Thymus (tissue), 11 donors: ENCODE measurements at regions not wholly inside any gene's neighbourhood (a gene's known extent, or its start where the extent isn't known, plus 50 kb on each side); places are given as distances from the start of the nearest gene placed in this dataset.
"Not testable (repeated sequence)": the region's sequence is repeated elsewhere in the genome, so short reads cannot be mapped to it uniquely, and the experiment has no call there.

ENCODE experiments used
- DNase-seq, 9 donors: peaks; one replicate each; pipeline ENCODE4 v3.0.0-alpha.2; 2013; ENCODE audit warnings: low spot score in 9 of 9, low read depth in 6 of 9, missing footprints in 1 of 9
- H3K27ac ChIP-seq, 2 donors: one replicate each; pipeline ENCODE4 v1.5.1; 2013; ENCODE audit warnings: control low read depth in 1 of 2, low read depth in 1 of 2, low read length in 1 of 2, mild to moderate bottlenecking in 1 of 2, moderate library complexity in 1 of 2
- H3K27me3 ChIP-seq, 2 donors: one replicate each; pipeline ENCODE4 v1.5.1; 2013; ENCODE audit warnings: low read length in 1 of 2; ENCODE audit not compliant: control insufficient read depth in 2 of 2, insufficient read depth in 1 of 2
- H3K36me3 ChIP-seq, 2 donors: one replicate each; pipeline ENCODE4 v1.5.1; 2013; ENCODE audit warnings: low read length in 1 of 2, mild to moderate bottlenecking in 1 of 2, moderate library complexity in 1 of 2; ENCODE audit not compliant: control insufficient read depth in 2 of 2, insufficient read depth in 2 of 2
- H3K4me1 ChIP-seq, 2 donors: one replicate each; pipeline ENCODE4 v1.5.1; 2013; ENCODE audit warnings: low read length in 2 of 2; ENCODE audit not compliant: control insufficient read depth in 2 of 2, insufficient read depth in 2 of 2
- H3K4me3 ChIP-seq, 2 donors: one replicate each; pipeline ENCODE4 v1.5.1; 2013; ENCODE audit warnings: low read length in 2 of 2, control low read depth in 1 of 2, mild to moderate bottlenecking in 1 of 2
- H3K9me3 ChIP-seq, 2 donors: one replicate each; pipeline ENCODE4 v1.5.1; 2013; ENCODE audit warnings: low read length in 1 of 2, mild to moderate bottlenecking in 1 of 2; ENCODE audit not compliant: control insufficient read depth in 2 of 2, insufficient read depth in 1 of 2
- WGBS: extraction: QIAGEN DNeasy Blood & Tissue Kit; methylation state at CpG from one replicate; pipeline ENCODE4 v1.1.7; 2013; 5-methylcytosine and 5-hydroxymethylcytosine counted together
- donor health status: healthy.

DNA sequence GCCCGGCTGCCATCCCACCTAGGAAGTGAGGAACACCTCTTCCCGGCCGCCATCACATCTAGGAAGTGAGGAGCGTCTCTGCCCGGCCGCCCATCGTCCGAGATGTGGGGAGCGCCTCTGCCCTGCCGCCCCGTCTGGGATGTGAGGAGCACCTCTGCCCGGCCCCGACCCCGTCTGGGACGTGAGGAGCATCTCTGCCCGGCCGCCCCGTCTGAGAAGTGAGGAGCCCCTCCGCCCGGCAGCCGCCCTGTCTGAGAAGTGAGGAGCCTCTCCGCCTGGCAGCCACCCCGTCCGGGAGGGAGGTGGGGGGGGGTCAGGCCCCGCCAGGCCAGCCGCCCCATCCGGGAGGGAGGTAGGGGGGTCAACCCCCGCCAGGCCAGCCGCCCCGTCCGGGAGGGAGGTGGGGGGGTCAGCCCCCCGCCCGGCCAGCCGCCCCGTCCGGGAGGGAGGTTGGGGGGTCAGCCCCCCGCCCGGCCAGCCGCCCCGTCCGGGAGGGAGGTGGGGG, 330.0 kb downstream of the CBLN1 start:
- not testable (repeated sequence) for H3K4me3 ChIP-seq, DNase-seq, H3K36me3 ChIP-seq, H3K27me3 ChIP-seq, H3K27ac ChIP-seq, H3K4me1 ChIP-seq, H3K9me3 ChIP-seq
- 96% methylated on average over 30 of the region's 41 CpGs for WGBS

DNA sequence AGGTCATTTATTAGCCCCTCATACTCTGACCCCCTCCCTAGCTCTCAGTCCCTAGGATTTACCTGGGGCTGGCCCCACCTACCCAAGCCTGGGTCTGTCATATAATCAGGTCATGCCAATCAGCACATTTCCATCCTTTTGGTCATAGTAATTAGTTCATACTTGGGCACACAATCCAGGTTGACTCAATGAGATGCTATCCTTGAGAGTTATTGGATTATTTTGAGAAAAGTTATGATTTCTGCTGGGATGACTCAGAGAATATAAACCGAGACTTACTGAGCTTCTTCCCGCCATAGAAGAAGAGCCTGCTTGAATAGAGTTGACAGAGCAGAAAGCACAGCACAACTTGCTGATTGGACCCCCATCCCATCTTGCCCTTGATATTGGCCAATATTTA, 331.5 kb downstream of the CBLN1 start:
- Histone ChIP-seq H3K4me1 (no peaks in the 10 kb centered on the region), H3K27ac (no peak overlapping the region), H3K36me3 (no peaks in the 10 kb centered on the region), H3K27me3 (no peaks in the 10 kb centered on the region), H3K9me3 (no peaks in the 10 kb centered on the region), H3K4me3 (no peak overlapping the region)
- WGBS = 95% methylated on average over 2 of the region's 2 CpGs
- no peak for DNase-seq

DNA sequence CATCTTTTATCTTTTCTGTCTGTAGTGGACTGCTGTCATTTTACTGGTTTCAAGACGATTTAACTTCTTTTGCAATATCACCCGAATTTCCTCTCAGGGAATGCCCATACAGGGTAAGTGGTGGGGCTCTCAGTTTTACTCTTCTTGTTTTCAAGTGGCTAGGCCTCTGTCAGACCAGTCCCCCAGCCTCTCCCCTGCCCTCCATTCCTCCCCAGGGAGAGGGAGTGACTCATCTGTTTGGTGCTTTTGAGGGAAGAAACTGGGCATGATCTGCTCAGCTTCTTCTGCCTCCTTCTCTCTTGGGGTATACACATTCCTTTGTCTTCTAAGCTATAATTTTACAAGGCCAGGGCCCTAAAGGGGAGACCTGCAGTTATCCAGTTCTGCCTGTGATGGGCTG, 332.0 kb downstream of the CBLN1 start:
- Histone ChIP-seq H3K4me1 (no peaks in the 10 kb centered on the region), H3K4me3 (no peak overlapping the region), H3K36me3 (no peaks in the 10 kb centered on the region), H3K27me3 (no peaks in the 10 kb centered on the region), H3K27ac (no peak overlapping the region), H3K9me3 (no peaks in the 10 kb centered on the region)
- no peak for DNase-seq
- 83% methylated on average over 2 of the region's 2 CpGs for WGBS

DNA sequence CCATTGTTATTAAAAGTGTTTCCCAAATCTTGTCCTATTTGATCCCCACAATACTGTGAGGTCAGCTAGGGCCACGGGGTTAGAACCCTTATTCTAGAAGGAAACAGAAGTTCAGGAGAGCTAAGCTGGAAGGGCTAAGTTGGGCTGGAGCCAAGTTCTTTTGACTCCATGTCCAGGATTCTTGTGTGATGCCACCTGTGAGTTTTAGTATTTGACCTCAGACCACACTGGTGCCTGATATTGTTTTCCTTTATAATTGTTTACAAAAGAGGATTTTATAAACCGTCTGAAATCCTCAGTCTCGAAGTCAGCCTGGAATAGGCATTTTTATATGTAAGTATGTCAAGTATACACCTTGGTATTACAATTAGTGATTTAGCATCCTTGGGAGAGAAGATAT, 332.7 kb downstream of the CBLN1 start:
- H3K27ac ChIP-seq = no peak overlapping the region
- no peaks in the 10 kb centered on the region for H3K9me3 ChIP-seq
- DNase-seq = no peak
- no peak overlapping the region for H3K4me3 ChIP-seq
- WGBS = 91% methylated on average over 3 of the region's 3 CpGs
- no peaks in the 10 kb centered on the region for H3K4me1 ChIP-seq
- no peaks in the 10 kb centered on the region for H3K36me3 ChIP-seq
- H3K27me3 ChIP-seq = no peaks in the 10 kb centered on the region

DNA sequence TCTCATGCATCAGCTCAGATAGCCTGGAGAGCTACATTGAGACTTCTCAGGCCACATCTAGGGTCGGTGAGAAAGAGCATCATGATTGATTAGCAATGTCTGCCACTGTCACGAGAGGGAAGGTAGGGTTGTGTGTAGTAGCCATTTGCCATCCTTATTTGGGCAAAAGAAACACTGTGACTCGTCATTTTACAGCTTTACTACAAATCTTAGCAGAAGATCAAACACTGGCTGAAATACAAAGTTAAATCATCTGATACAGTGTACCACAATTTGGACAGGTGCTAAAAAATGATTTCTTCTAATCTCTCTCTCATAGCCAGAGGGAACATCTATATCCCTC, 334.3 kb downstream of the CBLN1 start:
- WGBS = 52% methylated on average over 3 of the region's 3 CpGs
- Histone ChIP-seq H3K9me3 (no peaks in the 10 kb centered on the region), H3K27ac (no peak overlapping the region), H3K4me3 (no peak overlapping the region), H3K4me1 (no peaks in the 10 kb centered on the region), H3K36me3 (no peaks in the 10 kb centered on the region), H3K27me3 (no peaks in the 10 kb centered on the region)
- no peak for DNase-seq

DNA sequence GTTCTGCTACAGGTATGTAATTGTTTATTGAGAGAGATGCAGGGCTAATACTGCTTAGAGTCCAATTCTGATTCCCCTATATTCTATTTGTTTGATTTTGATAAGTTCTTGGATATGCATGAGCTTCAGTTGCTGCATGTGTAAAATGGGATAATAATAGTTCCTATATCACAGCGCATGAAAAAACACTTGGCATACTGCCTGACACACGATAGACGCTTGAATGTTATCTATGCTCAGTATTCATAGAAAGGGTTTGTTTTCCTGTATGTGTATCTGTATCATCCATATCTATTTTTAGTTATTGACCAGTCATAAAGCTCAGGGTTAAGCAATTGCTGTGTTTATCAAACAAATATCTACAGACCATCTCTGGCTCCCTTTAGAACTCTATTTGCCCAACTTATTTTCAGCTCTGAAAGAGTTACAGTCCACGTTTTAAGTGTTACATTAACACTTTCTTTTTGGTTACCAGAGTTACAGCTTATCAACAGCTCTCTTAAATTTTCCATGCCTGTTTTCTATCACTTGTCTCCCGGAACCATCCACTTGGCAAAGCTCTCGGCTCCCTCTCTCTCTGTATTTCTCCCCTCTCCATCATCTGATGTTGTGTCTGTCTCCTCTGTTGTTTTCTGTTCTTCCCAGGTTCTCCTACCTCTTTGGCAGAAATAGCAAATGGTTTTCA, 334.8 kb downstream of the CBLN1 start:
- Histone ChIP-seq H3K4me1 (no peaks in the 10 kb centered on the region), H3K27ac (no peak overlapping the region), H3K36me3 (no peaks in the 10 kb centered on the region), H3K27me3 (no peaks in the 10 kb centered on the region), H3K4me3 (no peak overlapping the region), H3K9me3 (no peaks in the 10 kb centered on the region)
- no peak for DNase-seq
- WGBS = 62% methylated on average over 6 of the region's 6 CpGs

DNA sequence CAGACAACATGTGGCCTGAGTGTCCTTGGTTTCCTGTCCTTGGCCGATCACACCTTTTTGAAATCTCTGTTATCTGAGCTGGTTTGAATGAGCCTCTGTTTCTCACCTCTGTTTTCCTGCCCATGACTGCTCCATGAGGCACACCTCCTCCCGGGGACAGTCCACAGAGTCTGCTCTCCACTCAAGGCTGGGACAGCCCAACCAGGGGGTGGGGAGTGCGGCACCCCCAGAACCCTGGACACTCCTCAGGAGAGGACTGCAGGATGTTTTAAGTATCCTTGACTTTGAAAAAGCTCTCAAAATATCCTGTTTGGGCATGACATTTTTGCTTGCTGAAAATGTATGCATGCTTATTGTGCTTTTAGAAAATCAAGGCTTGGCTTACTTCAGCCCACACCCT, 333.0 kb upstream of the N4BP1 start:
- WGBS = 73% methylated on average over 3 of the region's 3 CpGs
- no peak overlapping the region for H3K4me3 ChIP-seq
- DNase-seq = no peak
- H3K9me3 ChIP-seq = no peaks in the 10 kb centered on the region
- H3K36me3 ChIP-seq = no peaks in the 10 kb centered on the region
- H3K27ac ChIP-seq = no peak overlapping the region
- H3K4me1 ChIP-seq = no peaks in the 10 kb centered on the region
- no peaks in the 10 kb centered on the region for H3K27me3 ChIP-seq

DNA sequence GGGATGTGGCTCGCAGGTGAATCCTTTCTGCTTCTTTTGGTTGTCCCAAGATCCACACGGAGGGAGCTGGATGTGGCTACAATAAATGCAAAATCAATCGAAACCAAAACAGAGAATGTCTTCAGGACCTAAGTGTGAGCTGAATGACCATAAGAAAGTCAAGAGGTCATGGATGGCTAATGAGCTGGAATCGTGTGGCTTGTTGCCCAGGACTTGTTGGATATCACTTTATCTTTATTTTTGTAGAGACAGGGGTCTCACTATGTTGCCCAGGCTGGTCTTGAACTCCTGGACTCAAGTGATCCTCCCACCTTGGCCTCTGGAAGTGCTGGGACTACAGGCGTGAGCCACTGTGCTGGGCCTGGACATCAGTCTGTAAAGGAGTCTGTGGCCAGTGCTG, 326.8 kb upstream of the N4BP1 start:
- DNase-seq = no peak
- no peaks in the 10 kb centered on the region for H3K36me3 ChIP-seq
- 91% methylated on average over 5 of the region's 5 CpGs for WGBS
- H3K27me3 ChIP-seq = no peaks in the 10 kb centered on the region
- H3K4me1 ChIP-seq = no peaks in the 10 kb centered on the region
- H3K27ac ChIP-seq = no peak overlapping the region
- H3K9me3 ChIP-seq = peaks cover 2 to 10% of the 10 kb centered on the region in 2 donors
- no peak overlapping the region for H3K4me3 ChIP-seq

DNA sequence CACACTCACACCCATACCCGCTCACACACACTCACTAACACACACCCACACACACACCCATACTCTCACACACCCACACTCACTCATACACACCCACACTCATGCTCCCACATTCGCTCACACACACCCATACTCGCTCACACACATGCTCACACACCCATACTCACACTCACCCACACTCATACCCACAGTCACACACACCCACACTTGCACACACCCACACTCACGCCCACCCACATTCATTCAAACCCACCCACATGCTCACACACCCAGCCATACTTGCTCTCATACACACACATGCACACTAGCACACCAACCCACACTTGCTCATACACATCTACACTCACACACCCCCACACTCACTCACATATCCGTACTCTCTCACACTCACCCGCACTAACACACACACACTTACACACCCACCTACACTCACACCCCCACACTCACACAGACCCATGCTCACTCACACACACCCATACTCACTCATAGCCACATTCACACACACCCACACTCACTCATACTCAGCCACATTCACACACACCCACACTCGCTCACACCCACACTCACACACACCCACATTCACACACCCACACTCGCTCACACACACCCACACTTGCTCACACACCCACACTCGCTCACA, 322.4 kb upstream of the N4BP1 start:
- Histone ChIP-seq H3K27me3 (no peaks in the 10 kb centered on the region), H3K27ac (no peak overlapping the region), H3K4me1 (no peaks in the 10 kb centered on the region), H3K36me3 (no peaks in the 10 kb centered on the region), H3K4me3 (no peak overlapping the region), H3K9me3 (peaks cover 3 to 19% of the 10 kb centered on the region in 2 donors)
- WGBS = 79% methylated on average over 9 of the region's 9 CpGs
- no peak for DNase-seq
